OCI-M2 (cell line): ENCODE measurements at regions not wholly inside any gene's neighbourhood (a gene's known extent, or its start where the extent isn't known, plus 50 kb on each side); places are given as distances from the start of the nearest gene placed in this dataset.

ENCODE experiments used
- DNase-seq: peaks from one replicate; lab custom pipeline; 2025; ENCODE audit not compliant: unreplicated experiment; lab: John Stamatoyannopoulos, UW

GRCh38 chr2:129464036-129464435 is 515.4 kb upstream of the RAB6C start:
- DNase-seq = no peak

GRCh38 chr2:129464631-129465030 is 514.8 kb upstream of the RAB6C start:
- no peak for DNase-seq

DNA sequence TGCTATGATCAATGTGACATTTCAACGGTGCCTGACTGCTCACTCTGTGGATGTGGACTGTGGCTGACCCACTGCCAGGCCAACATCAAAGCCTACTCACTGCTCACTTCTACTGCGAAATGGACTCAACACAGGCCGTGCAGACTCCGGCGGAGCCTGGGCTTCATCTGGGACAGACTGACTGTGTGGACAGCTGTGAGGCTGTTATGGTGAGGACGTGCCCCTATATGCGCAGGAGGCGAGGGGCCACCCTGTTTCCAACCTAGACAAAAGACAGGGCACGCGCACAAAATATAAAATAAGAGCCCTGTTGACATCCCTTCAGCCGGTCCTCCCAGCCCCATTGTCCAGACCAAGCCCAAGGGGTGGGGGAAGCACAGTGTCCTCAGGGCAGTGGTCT is 514.4 kb upstream of the RAB6C start:
- DNase-seq = no peak

- no peak for DNase-seq
These were observed 513.1 kb upstream of the RAB6C start for GRCh38 chr2:129466389-129466788.

DNA sequence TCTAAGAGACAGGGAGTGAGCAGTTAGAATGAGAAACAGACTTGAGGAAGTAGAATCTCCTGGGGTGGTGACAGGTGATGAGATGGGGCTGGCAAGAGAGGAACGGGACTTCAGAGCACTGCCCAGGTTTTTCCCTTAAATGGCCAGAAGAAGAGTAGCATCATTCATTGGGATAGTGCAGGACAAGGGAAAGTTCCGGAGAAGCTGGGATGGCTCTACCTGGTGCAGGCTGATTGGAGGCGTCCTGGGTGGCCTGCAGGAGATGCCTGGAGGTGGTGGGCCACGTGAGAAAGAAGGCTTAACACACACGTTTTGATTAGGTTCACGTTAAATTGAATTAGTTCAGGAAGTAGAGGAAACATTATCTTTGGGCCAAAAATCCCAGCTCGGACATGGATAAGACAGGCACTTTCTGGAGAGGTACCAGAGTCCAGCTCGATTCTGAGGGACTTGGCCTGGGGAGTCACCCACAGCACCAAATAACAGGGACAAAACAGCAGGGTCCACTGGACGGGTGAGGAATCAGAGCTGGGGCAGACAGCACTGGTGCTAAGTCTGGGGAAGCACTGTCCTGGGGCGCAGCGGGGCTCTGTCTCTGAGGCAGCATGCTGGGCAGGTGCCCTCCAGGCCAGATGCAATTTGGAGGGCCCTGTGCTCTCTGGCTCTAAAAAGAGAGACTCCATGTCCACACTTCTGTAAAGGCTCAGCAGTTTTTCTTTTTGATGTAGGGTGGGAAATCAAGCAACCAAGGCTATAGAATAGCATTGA is 512.3 kb upstream of the RAB6C start:
- DNase-seq = no peak

DNA sequence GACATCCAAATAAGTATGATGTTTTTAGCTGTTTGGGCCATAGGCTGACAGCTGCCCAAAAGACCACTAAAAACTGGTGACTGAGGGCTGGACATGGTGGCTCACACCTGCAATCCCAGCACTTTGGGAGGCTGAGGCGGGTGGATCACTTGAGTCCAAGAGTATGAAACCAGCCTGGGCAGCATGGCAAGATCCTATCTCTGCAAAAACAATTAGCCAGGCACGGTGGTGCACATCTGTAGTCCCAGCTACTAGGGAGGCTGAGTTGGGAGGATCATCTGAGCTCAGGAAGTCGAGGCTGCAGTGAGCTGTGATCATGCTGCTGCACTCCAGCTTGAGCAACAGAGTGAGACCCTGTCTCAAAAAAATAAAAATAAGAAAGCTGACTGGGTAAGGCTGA is 511.5 kb upstream of the RAB6C start:
- no peak for DNase-seq

GRCh38 chr2:129468879-129469278 is 510.6 kb upstream of the RAB6C start:
- no peak for DNase-seq

- DNase-seq = no peak
These were observed 510.1 kb upstream of the RAB6C start for GRCh38 chr2:129469389-129469788.

DNA sequence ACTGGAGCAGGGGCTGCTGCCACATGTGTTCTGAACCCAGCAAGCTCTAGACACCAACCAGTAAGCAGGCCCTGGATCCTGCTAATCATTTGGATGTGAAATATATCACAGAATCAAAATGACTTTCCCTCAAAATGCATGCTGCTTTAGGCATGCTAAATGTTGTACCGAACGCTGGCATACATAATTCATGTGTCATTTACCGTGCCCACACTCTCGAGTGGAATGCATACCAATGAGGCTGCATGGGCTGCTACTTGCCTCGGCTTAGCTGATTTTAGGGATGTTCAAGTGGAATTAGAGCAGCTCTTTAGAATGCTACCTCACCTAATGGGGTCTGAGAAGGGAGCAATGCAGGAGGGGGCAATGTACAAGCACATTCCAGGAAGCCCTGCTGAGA is 509.6 kb upstream of the RAB6C start:
- no peak for DNase-seq

GRCh38 chr2:129478902-129479517 is 500.5 kb upstream of the RAB6C start:
- DNase-seq = no peak

- DNase-seq = no peak
These were observed 499.6 kb upstream of the RAB6C start for GRCh38 chr2:129479892-129480291.

- no peak for DNase-seq
These were observed 498.7 kb upstream of the RAB6C start for GRCh38 chr2:129480790-129481189.

GRCh38 chr2:129481306-129482219 is 497.9 kb upstream of the RAB6C start:
- DNase-seq = no peak

- no peak for DNase-seq
These were observed 496.8 kb upstream of the RAB6C start for GRCh38 chr2:129482626-129483025.

GRCh38 chr2:129483366-129483765 is 496.1 kb upstream of the RAB6C start:
- no peak for DNase-seq

DNA sequence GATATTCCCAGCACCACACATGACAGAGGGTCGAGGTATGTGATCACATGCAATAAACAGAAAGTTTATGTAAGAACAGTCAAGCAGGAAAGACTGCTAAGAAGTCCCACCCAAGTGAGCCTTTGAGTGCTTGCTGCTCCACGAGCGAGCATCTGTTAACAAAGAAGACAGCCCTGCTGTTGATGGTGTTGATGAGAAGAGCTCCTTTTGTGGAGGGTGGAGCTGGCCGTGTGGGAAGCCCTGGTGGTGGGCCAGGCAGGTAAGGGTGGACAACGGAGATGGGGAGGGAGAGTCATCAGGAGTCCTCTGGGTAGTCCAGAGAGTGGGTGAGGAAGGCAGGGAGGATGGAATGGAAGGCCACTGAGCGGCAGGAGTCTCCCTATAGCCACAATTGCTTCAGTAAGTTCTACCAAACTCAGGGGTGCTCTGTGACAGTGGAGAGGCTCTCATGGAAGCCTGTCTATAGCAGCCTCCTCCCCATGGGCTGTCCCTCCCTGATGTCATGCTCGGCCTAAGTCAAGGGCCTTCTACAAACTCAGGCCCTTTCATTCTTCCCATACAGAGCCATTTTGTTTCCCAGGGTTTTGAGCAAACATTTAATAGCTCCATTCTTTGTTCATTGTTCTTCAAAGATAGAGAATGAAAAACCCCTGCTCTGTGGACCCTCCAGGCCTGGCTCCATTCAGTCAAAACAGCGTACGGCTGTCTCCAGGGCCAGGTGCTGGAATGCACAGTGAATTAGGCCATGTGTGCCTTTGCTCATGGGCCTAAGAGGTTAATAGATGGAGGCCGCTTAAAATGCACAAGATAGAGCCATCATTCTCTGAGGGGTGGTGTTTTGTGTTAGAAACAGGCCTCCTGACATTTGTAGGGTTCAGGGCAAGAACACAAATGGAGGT is 494.2 kb upstream of the RAB6C start:
- DNase-seq = no peak

- no peak for DNase-seq
These were observed 491.1 kb upstream of the RAB6C start for GRCh38 chr2:129488376-129488775.

GRCh38 chr2:129490641-129491040 is 488.8 kb upstream of the RAB6C start:
- no peak for DNase-seq

GRCh38 chr2:129491308-129491707 is 488.2 kb upstream of the RAB6C start:
- DNase-seq = no peak

DNA sequence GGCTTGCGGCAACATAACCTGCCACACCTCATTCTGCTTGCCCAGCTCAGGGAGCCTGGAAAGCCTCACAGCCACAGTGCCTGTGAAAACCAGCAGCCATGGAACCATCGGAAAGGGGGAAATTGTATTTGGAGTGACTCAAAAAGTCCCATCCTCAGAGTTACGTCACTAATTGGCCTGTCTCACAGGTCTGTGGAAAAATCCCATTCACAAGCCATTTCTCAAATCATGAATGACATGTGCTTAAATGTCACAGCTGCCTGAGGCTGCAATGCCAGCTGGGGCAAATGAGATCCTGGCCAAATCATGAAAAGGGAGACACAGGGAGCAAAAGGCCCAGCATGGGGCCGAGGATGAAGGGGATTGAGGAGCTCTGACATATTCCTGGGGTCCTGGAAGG is 486.9 kb upstream of the RAB6C start:
- DNase-seq = no peak

- DNase-seq = no peak
These were observed 479.7 kb upstream of the RAB6C start for GRCh38 chr2:129499747-129500146.
